ENCODE measurements at regions not wholly inside any gene's neighbourhood (a gene's known extent, or its start where the extent isn't known, plus 50 kb on each side); places are given as distances from the start of the nearest gene placed in this dataset.

GRCh38 chr1:173276922-173277800, 70.0 kb upstream of the TNFSF4 start:
- TF ChIP-seq SPI1 (IDR thresholded peaks at IDR 0.05; ENCODE audit: borderline replicate concordance, low read depth) (no peak), GABPA (IDR thresholded peaks at IDR 0.05; ENCODE audit: low read depth) (no peak), POLR2AphosphoS5 (IDR thresholded peaks at IDR 0.05; ENCODE audit: low read depth) (no peak), CTCF (IDR thresholded peaks at IDR 0.05; ENCODE audit: insufficient read depth, low read length) (no peak), REST (IDR thresholded peaks at IDR 0.05; ENCODE audit: insufficient replicate concordance, low read depth) (no peak)
- H3K27me3 ChIP-seq (ENCODE audit: insufficient read depth, poor library complexity, severe bottlenecking), result no peaks in the 10 kb centered on the region
- H3K27ac ChIP-seq (replicated peaks), result no peak overlapping the region
- no peak overlapping the region for H3K4me3 ChIP-seq (replicated peaks; ENCODE audit: insufficient read depth, low read length)
- no peak for DNase-seq (ENCODE audit: low read depth in 1 of 2, low spot score in 1 of 2)

GRCh38 chr1:173280899-173281660, 73.9 kb upstream of the TNFSF4 start:
- TF ChIP-seq POLR2AphosphoS5 (IDR thresholded peaks at IDR 0.05; ENCODE audit: low read depth) (no peak), REST (IDR thresholded peaks at IDR 0.05; ENCODE audit: insufficient replicate concordance, low read depth) (no peak), CTCF (IDR thresholded peaks at IDR 0.05; ENCODE audit: insufficient read depth, low read length) (no peak), GABPA (IDR thresholded peaks at IDR 0.05; ENCODE audit: low read depth) (no peak), SPI1 (IDR thresholded peaks at IDR 0.05; ENCODE audit: borderline replicate concordance, low read depth) (no peak)
- H3K27me3 ChIP-seq (ENCODE audit: insufficient read depth, poor library complexity, severe bottlenecking), result no peaks in the 10 kb centered on the region
- no peak for DNase-seq (ENCODE audit: low read depth in 1 of 2, low spot score in 1 of 2)
- no peak overlapping the region for H3K27ac ChIP-seq (replicated peaks)
- H3K4me3 ChIP-seq (replicated peaks; ENCODE audit: insufficient read depth, low read length), result no peak overlapping the region

DNA sequence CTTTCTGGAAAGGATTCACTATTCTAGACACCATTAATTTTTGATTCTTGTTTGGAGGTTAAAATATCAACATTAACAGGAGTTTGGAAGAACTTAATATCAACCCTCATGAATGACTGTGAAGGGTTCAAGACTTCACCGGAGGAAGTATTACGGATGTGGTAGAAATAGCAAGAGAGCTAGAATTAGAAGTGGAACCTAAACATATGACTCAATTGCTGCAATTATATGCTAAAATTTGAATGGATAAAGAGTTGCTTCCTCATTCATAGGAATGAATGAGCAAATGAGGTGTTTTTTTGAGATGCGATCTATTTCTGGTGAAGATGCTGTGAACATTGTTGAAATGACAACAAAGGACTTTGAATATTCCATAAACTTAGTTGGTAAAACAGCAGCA, 77.9 kb upstream of the TNFSF4 start:
- Histone ChIP-seq H3K27me3 (ENCODE audit: insufficient read depth, poor library complexity, severe bottlenecking) (no peaks in the 10 kb centered on the region), H3K4me3 (replicated peaks; ENCODE audit: insufficient read depth, low read length) (no peak overlapping the region), H3K27ac (replicated peaks) (no peak overlapping the region)
- no peak for TF ChIP-seq POLR2AphosphoS5 (IDR thresholded peaks at IDR 0.05; ENCODE audit: low read depth)
- TF ChIP-seq SPI1 (IDR thresholded peaks at IDR 0.05; ENCODE audit: borderline replicate concordance, low read depth), result no peak
- TF ChIP-seq GABPA (IDR thresholded peaks at IDR 0.05; ENCODE audit: low read depth), result no peak
- TF ChIP-seq REST (IDR thresholded peaks at IDR 0.05; ENCODE audit: insufficient replicate concordance, low read depth), result no peak
- TF ChIP-seq CTCF (IDR thresholded peaks at IDR 0.05; ENCODE audit: insufficient read depth, low read length), result no peak
- no peak for DNase-seq (ENCODE audit: low read depth in 1 of 2, low spot score in 1 of 2)
